ENCODE measurements at regions not wholly inside any gene's neighbourhood (a gene's known extent, or its start where the extent isn't known, plus 50 kb on each side); places are given as distances from the start of the nearest gene placed in this dataset.

GRCh38 chr3:76897076-76897475, 142.8 kb upstream of the ROBO2 start:
- no peak for DNase-seq (ENCODE audit: low read depth)
- TF ChIP-seq CTCF (conservative IDR thresholded peaks at IDR 0.05; ENCODE audit: low read length) = no peak
- H3K4me3 ChIP-seq (ENCODE audit: low read length) = no peak overlapping the region

- no peak overlapping the region for H3K4me3 ChIP-seq (ENCODE audit: low read length)
- no peak for TF ChIP-seq CTCF (conservative IDR thresholded peaks at IDR 0.05; ENCODE audit: low read length)
- DNase-seq (ENCODE audit: low read depth) = no peak
Observed at GRCh38 chr3:76900596-76900995, 139.3 kb upstream of the ROBO2 start.

GRCh38 chr3:76908156-76908555, 131.7 kb upstream of the ROBO2 start:
- no peak overlapping the region for H3K4me3 ChIP-seq (ENCODE audit: low read length)
- no peak for TF ChIP-seq CTCF (conservative IDR thresholded peaks at IDR 0.05; ENCODE audit: low read length)
- DNase-seq (ENCODE audit: low read depth) = no peak

GRCh38 chr3:76912841-76913383, 127.0 kb upstream of the ROBO2 start:
- H3K4me3 ChIP-seq (ENCODE audit: low read length) = no peak overlapping the region
- no peak for DNase-seq (ENCODE audit: low read depth)
- TF ChIP-seq CTCF (conservative IDR thresholded peaks at IDR 0.05; ENCODE audit: low read length) = no peak

- no peak for TF ChIP-seq CTCF (conservative IDR thresholded peaks at IDR 0.05; ENCODE audit: low read length)
- no peak overlapping the region for H3K4me3 ChIP-seq (ENCODE audit: low read length)
- DNase-seq (ENCODE audit: low read depth) = no peak
Observed at GRCh38 chr3:76917436-76917835, 122.5 kb upstream of the ROBO2 start.

GRCh38 chr3:76920511-76920910, 119.4 kb upstream of the ROBO2 start:
- no peak for TF ChIP-seq CTCF (conservative IDR thresholded peaks at IDR 0.05; ENCODE audit: low read length)
- no peak overlapping the region for H3K4me3 ChIP-seq (ENCODE audit: low read length)
- no peak for DNase-seq (ENCODE audit: low read depth)

- H3K4me3 ChIP-seq (ENCODE audit: low read length) = no peak overlapping the region
- no peak for DNase-seq (ENCODE audit: low read depth)
- no peak for TF ChIP-seq CTCF (conservative IDR thresholded peaks at IDR 0.05; ENCODE audit: low read length)
Observed at GRCh38 chr3:76923485-76923884, 116.4 kb upstream of the ROBO2 start.

All from AG10803 (cell line).